Heart left ventricle (tissue), 13 donors: ENCODE measurements at regions not wholly inside any gene's neighbourhood (a gene's known extent, or its start where the extent isn't known, plus 50 kb on each side); places are given as distances from the start of the nearest gene placed in this dataset.

Experiments
- CTCF ChIP-seq, 12 donors: fragments of 200-600 bp; sonication (generic) in 4 of 12; IDR thresholded peaks; one replicate each; pipeline versions ENCODE4 v1.5.0 to v1.8.0; 2018 to 2022; ENCODE audit warnings: antibody characterized with exemption in 12 of 12, mild to moderate bottlenecking in 5 of 12
- POLR2A ChIP-seq, 2 donors: fragments of 450-650 bp; IDR thresholded peaks; one replicate each; pipeline ENCODE4 v1.6.1; 2017; ENCODE audit warnings: antibody characterized with exemption in 2 of 2, mild to moderate bottlenecking in 2 of 2, moderate library complexity in 2 of 2
- donor health status: ischemic (EF 13 %, LVEDD 7.1; RV severe dilation, severe dysfunction).
- donor health status: DM: no; HTN: yes; CAD: no.
- donor health status: DM: no; HTN: no; CAD: no.
- donor health status: ischemic (EF 25% LVEDD 6.9; RV normal size, moderate dysfunction).
- donor health status: ischemic (EF 25% LVEDD 5.7; RV mildly dilated, moderate dysfunction).
- donor health status: ischemic (EF 35%, LVEDD 5.7; RV mildly dilated, moderate dysfunction).
- donor health status: nonischemic (EF 11% LVEDD 7.7; RV severe dilation, severe dysfunction).
- donor health status: DM: yes; HTN: yes; CAD: no.
- donor health status: PGD.
- donor health status: ischemic (EF 29% LVEDD 5.4; RV normal size, mild dysfunction).
- donor health status: nonischemic (EF 23%, LVEDD 6.1; RV moderate dilation, normal function).

GRCh38 chr14:79951572-79951971, 259.7 kb downstream of the DIO2 start:
- no peak for TF ChIP-seq CTCF (IDR thresholded peaks at IDR 0.05)
- TF ChIP-seq POLR2A (IDR thresholded peaks at IDR 0.05) = no peak
